A673 (cell line): ENCODE measurements at regions not wholly inside any gene's neighbourhood (a gene's known extent, or its start where the extent isn't known, plus 50 kb on each side); places are given as distances from the start of the nearest gene placed in this dataset.

Source experiments
- BruUV-seq: library from RNA; stranded (reverse); fragments of 400-500 nt; replicated peaks from 2 replicates; lab custom pipeline; 2021; lab: Mats Ljungman, UMichigan
- CTCF ChIA-PET: fragments of 300-600 bp; sonication (Branson Sonifier 250); formaldehyde crosslinking; loops from one replicate; lab custom pipeline; 2022; ENCODE audit warnings: antibody characterized with exemption; lab: Charles Lee
- POLR2A ChIA-PET: fragments of 300-600 bp; sonication (Branson Sonifier 250); formaldehyde crosslinking; loops from one replicate; lab custom pipeline; 2022; ENCODE audit warnings: antibody characterized with exemption; ENCODE audit not compliant: low non-redundant PET; lab: Charles Lee
- DNase-seq: peaks from one replicate; pipeline ENCODE4 v3.0.0-alpha.2; 2015; ENCODE audit warnings: low spot score
- H3K27ac ChIP-seq: fragments of 200-600 bp; sonication (generic); 2 replicates; pipeline ENCODE4 v1.5.1; 2016; ENCODE audit warnings: mixed run types, low read depth, mild to moderate bottlenecking, mixed read lengths, antibody characterized with exemption, low read length; ENCODE audit not compliant: poor library complexity, severe bottlenecking
- H3K27me3 ChIP-seq: fragments of 200-600 bp; sonication (generic); replicated peaks from 2 replicates; pipeline ENCODE4 v1.6.1; 2017; ENCODE audit warnings: mixed run types, low read depth, mild to moderate bottlenecking, mixed read lengths, antibody characterized with exemption, low read length; ENCODE audit not compliant: insufficient read depth, poor library complexity
- H3K36me3 ChIP-seq: fragments of 200-600 bp; sonication (generic); 2 replicates; pipeline ENCODE4 v1.6.1; 2016; ENCODE audit warnings: mixed run types, mild to moderate bottlenecking, mixed read lengths, antibody characterized with exemption, low read length; ENCODE audit not compliant: insufficient read depth, poor library complexity, severe bottlenecking
- H3K4me1 ChIP-seq: fragments of 200-600 bp; sonication (generic); 2 replicates; pipeline ENCODE4 v1.6.1; 2017; ENCODE audit warnings: mixed run types, mild to moderate bottlenecking, mixed read lengths, antibody characterized with exemption, low read length; ENCODE audit not compliant: insufficient read depth, poor library complexity, severe bottlenecking
- H3K4me3 ChIP-seq: fragments of 200-600 bp; sonication (generic); 2 replicates; pipeline ENCODE4 v1.5.1; 2016; ENCODE audit warnings: low read depth, mixed run types, mild to moderate bottlenecking, mixed read lengths, low read length; ENCODE audit not compliant: poor library complexity, severe bottlenecking
- H3K9me3 ChIP-seq: fragments of 200-600 bp; sonication (generic); 2 replicates; pipeline ENCODE4 v1.6.1; 2016; ENCODE audit warnings: mixed run types, low read depth, mild to moderate bottlenecking, mixed read lengths, antibody characterized with exemption, low read length; ENCODE audit not compliant: poor library complexity, severe bottlenecking
- CTCF ChIP-seq: fragments of 300-800, 200-600 bp; sonication (generic); conservative IDR thresholded peaks from 2 replicates; pipeline ENCODE4 v1.5.1; 2017; ENCODE audit warnings: low read depth, mild to moderate bottlenecking, antibody characterized with exemption, low read length, moderate library complexity, mixed read lengths
- EZH2 ChIP-seq: fragments of 200-600 bp; sonication (generic); IDR thresholded peaks from 2 replicates; pipeline ENCODE4 v1.6.1; 2017; ENCODE audit warnings: borderline replicate concordance, low read depth, mild to moderate bottlenecking, mixed read lengths, antibody characterized with exemption, low read length; ENCODE audit not compliant: poor library complexity, severe bottlenecking
- intact Hi-C: fragments of 100-400 bp; cut with micrococcal nuclease; formaldehyde crosslinking; loops from one replicate; pipeline ENCODE4 v1.10.0; 2022; ENCODE audit not compliant: unreplicated experiment

GRCh38 chr16:85989863-85990643 lies 91.1 kb downstream of the IRF8 start:
- POLR2A ChIA-PET: no interaction called here
- H3K27ac ChIP-seq: no peak overlapping the region
- H3K36me3 ChIP-seq: no peaks in the 10 kb centered on the region
- DNase-seq: no peak
- intact Hi-C loops: no loop called here
- no peak for TF ChIP-seq CTCF
- no peak for TF ChIP-seq EZH2
- H3K4me1 ChIP-seq: no peaks in the 10 kb centered on the region
- H3K9me3 ChIP-seq: no peaks in the 10 kb centered on the region
- H3K27me3 ChIP-seq: peaks cover 30% of the 10 kb centered on the region
- BruUV-seq: no TSS peak
- CTCF ChIA-PET: interaction anchor here (1.1 kb wide), 1 partner anchor 171 kb away, joined by 3 read pairs; no protein-coding TSS in a partner anchor
- H3K4me3 ChIP-seq: no peak overlapping the region

GRCh38 chr16:85990861-85991301 lies 91.9 kb downstream of the IRF8 start:
- intact Hi-C loops: no loop called here
- ChIA-PET POLR2A (no interaction called here), CTCF (no interaction called here)
- Histone ChIP-seq H3K9me3 (no peaks in the 10 kb centered on the region), H3K27ac (no peak overlapping the region), H3K4me1 (peaks cover 1% of the 10 kb centered on the region), H3K4me3 (no peak overlapping the region), H3K36me3 (no peaks in the 10 kb centered on the region), H3K27me3 (peaks cover 30% of the 10 kb centered on the region)
- no peak for DNase-seq
- no TSS peak for BruUV-seq
- TF ChIP-seq EZH2 (no peak), CTCF (no peak)

- POLR2A ChIA-PET: no interaction called here
- no peak overlapping the region for H3K27ac ChIP-seq
- no peak for TF ChIP-seq CTCF
- TF ChIP-seq EZH2: no peak
- no peak for DNase-seq
- BruUV-seq: no TSS peak
- H3K36me3 ChIP-seq: no peaks in the 10 kb centered on the region
- peaks cover 7% of the 10 kb centered on the region for H3K4me1 ChIP-seq
- CTCF ChIA-PET: no interaction called here
- H3K9me3 ChIP-seq: no peaks in the 10 kb centered on the region
- H3K4me3 ChIP-seq: no peak overlapping the region
- intact Hi-C loops: no loop called here
- H3K27me3 ChIP-seq: peaks cover 30% of the 10 kb centered on the region
Observed at GRCh38 chr16:85991425-85991824, 92.5 kb downstream of the IRF8 start.
